Cardiac fibroblast (primary cell): ENCODE measurements at regions not wholly inside any gene's neighbourhood (a gene's known extent, or its start where the extent isn't known, plus 50 kb on each side); places are given as distances from the start of the nearest gene placed in this dataset.
A peak's percentile ranks its signal among the peaks of the same experiment; 100 is the strongest.

ENCODE experiments used
- DNase-seq, 2 donors: peaks; one replicate each; pipeline versions ENCODE4 v3.0.0 to v3.0.0-alpha.2; 2010; ENCODE audit warnings: low read depth in 2 of 2
- H3K4me3 ChIP-seq, 2 donors: replicated peaks in 1 of 2; 1 replicate in 1 of 2; 2 replicates in 1 of 2; pipeline ENCODE4 v1.5.1; 2011; ENCODE audit warnings: low read depth in 2 of 2, low read length in 2 of 2, mild to moderate bottlenecking in 2 of 2, moderate library complexity in 1 of 2
- TF ChIP-seq, protein P1 (sequence below): IDR thresholded peaks from one replicate; pipeline ENCODE4 v1.5.1; 2011; ENCODE audit warnings: low read depth, mild to moderate bottlenecking, low read length, inconsistent platforms

DNA sequence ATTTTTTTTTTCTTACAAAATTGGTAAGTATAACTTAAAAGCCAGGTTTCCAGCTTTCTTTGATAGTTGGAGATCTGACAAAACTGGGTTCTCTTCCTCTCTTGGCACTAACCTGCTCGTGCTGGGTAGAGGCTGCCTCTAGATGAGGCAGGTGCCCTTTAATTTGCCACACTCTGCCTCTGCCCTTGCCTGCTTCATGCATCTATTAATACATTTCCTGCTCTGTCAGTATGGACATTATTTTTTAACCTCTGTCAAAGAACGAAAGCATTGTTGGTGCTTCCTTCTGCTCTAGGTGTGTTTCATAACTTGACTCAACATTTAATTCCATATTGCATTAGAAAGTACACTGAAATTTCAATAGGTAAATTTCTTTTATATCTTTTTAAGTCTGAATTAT is 490.7 kb upstream of the ZEB2 start:
- TF ChIP-seq, protein P1, sequence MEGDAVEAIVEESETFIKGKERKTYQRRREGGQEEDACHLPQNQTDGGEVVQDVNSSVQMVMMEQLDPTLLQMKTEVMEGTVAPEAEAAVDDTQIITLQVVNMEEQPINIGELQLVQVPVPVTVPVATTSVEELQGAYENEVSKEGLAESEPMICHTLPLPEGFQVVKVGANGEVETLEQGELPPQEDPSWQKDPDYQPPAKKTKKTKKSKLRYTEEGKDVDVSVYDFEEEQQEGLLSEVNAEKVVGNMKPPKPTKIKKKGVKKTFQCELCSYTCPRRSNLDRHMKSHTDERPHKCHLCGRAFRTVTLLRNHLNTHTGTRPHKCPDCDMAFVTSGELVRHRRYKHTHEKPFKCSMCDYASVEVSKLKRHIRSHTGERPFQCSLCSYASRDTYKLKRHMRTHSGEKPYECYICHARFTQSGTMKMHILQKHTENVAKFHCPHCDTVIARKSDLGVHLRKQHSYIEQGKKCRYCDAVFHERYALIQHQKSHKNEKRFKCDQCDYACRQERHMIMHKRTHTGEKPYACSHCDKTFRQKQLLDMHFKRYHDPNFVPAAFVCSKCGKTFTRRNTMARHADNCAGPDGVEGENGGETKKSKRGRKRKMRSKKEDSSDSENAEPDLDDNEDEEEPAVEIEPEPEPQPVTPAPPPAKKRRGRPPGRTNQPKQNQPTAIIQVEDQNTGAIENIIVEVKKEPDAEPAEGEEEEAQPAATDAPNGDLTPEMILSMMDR = no peak
- no peak for DNase-seq
- no peak overlapping the region for H3K4me3 ChIP-seq

DNA sequence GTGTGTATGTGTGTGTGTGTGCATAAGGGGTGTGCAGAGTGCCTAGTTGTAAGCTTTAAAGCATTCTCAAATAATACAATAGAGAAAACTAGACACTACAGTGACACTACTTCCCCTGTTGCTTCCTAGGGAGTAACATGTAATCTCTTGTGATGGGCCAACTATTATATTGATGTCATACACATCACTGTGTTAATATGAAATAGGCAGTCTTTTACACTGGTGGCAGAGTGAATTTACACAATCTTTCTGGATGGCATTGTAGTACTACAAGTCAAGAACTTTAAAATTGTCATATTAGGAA is 488.0 kb upstream of the ZEB2 start:
- TF ChIP-seq, protein P1 = no peak
- H3K4me3 ChIP-seq = peak overlapping the region in 1 of 2 donors; percentile 2
- DNase-seq = no peak

DNA sequence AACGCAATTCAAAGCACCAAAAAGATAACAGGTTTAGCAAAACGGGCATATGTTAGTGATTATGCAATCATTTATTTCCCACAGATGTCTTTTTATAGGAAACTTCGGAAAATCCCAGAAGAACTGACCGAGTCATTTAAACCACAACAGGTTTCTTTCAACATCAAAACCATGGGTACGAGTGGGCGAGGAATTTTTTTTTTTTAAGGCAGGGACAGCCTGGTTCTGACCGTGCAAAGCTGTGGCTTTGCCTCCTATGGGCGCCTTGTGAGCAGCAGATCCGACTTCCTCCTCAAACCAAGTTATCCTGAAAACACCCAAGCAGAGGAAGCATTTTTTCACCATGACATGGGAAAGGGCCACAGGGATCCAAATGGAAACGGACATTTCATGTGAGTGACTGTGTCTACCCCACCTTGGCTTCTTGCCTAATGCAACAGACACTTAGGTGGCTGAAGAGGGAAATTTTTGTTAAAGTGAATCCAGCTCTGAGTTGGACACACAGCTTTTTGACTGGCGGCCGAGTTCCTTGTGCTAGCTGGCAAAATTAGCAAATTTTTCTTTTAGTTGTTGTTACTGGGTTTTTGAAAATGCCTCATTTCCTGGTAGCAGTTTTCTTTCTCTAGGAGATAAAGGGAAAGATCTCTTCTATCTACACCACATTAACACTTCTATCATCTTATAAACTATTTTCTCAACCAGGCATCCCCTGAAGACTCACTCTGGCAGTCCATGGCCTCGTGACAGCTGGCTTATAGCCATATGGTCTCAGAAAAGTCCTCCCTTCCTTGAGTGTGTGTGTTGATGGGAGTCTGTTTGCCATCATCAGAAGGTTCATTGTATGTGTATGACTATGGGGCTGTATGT is 487.4 kb upstream of the ZEB2 start:
- DNase-seq = peak; percentile 92 to 97
- H3K4me3 ChIP-seq = peak overlapping the region in 1 of 2 donors; percentile 2
- TF ChIP-seq, protein P1 = peak; percentile 14

DNA sequence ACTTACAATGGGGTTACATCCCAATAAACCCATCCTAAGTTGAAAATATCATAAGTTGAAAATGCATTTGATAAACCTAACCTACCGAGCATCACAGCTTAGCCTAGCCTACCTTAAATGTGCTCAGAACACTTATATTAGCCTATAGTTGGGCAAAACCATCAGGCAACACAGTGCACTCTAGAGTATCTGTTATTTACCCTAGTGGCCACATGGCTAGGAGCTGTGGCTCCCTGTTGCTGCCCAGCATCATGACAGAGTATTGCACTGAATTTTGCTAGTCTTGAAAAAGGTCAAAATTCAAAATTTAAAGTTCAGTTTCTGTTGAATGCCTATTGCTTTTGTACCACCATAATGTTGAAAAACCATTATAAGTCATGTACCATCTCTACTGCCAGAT is 482.7 kb upstream of the ZEB2 start:
- TF ChIP-seq, protein P1 = no peak
- DNase-seq = no peak

DNA sequence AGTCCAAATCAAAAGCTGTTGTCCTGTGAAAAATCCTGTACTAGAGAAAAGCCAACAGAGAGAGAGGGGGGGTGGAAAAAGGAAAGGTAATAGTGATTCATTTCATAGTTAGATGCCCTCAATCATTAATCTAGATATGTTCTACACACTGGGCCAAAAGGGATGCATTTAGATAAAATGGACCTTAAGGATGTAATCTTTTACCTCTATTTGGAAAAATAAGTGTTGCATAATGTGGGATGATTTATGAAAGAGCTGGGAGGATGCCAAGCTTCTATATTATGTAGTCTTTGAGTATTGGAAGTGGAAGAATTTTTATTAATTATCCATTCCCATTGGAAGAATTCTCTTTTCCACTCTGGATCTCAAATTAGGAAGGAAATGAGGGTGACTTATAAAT is 480.5 kb upstream of the ZEB2 start:
- DNase-seq = peak; percentile 43 to 57
- H3K4me3 ChIP-seq = no peak overlapping the region
- TF ChIP-seq, protein P1 = no peak

More for the DNA sequence above, 482.7 kb upstream of the ZEB2 start:
- H3K4me3 ChIP-seq = no peak overlapping the region

DNA sequence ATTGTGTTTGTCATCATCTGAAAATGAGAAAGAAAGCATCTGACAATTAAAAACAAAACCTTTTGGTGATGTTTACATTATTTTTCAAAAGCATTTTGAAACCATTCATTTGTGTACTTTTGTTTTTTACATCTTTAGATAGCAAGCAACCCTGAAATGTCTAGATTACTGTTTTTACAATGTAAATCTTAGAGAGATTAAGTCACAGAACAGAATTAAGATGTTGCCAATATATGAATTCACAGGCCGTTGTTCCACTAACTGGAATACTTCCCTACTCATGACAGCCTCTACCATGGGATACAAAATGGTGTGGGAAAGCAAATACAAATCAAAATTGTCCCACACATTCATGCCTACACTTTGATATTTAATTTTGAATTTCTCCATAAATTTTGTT is 480.0 kb upstream of the ZEB2 start:
- TF ChIP-seq, protein P1 = no peak
- DNase-seq = peak in 1 of 2 donors; percentile 16

More for the DNA sequence above, 480.0 kb upstream of the ZEB2 start:
- H3K4me3 ChIP-seq = no peak overlapping the region
